ENCODE measurements at regions not wholly inside any gene's neighbourhood (a gene's known extent, or its start where the extent isn't known, plus 50 kb on each side); places are given as distances from the start of the nearest gene placed in this dataset.

DNA sequence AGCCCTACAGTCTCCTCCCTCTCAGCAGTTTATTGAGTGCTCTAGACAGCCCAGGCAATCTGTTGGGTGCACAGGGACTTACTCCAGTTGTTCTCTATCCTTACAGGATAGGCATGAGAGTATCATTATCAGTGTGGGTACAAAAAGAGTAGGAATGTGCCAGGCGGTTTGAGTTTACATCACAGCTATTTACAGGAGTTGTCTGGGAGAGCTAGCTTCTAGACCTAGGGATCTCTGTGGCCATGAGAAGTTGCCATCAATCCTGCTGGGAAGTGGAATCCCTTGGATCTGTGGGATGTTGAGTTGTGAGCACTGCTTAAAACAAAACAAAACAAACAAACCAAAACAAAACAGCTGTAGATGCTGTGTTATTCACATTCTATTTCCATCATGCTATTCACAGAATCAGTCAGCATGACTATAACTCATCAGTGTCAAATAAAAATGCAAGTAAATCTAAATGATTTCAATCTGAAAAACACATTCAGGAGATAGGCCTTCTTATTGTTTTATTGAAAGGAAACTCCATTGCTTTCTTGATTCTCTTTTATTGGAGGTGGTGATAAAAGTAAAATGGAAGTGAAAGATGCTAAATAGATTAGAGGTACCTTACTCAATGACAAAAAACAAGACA is 552.4 kb upstream of the ZNF608 start (continued):
- TF ChIP-seq, protein P1, sequence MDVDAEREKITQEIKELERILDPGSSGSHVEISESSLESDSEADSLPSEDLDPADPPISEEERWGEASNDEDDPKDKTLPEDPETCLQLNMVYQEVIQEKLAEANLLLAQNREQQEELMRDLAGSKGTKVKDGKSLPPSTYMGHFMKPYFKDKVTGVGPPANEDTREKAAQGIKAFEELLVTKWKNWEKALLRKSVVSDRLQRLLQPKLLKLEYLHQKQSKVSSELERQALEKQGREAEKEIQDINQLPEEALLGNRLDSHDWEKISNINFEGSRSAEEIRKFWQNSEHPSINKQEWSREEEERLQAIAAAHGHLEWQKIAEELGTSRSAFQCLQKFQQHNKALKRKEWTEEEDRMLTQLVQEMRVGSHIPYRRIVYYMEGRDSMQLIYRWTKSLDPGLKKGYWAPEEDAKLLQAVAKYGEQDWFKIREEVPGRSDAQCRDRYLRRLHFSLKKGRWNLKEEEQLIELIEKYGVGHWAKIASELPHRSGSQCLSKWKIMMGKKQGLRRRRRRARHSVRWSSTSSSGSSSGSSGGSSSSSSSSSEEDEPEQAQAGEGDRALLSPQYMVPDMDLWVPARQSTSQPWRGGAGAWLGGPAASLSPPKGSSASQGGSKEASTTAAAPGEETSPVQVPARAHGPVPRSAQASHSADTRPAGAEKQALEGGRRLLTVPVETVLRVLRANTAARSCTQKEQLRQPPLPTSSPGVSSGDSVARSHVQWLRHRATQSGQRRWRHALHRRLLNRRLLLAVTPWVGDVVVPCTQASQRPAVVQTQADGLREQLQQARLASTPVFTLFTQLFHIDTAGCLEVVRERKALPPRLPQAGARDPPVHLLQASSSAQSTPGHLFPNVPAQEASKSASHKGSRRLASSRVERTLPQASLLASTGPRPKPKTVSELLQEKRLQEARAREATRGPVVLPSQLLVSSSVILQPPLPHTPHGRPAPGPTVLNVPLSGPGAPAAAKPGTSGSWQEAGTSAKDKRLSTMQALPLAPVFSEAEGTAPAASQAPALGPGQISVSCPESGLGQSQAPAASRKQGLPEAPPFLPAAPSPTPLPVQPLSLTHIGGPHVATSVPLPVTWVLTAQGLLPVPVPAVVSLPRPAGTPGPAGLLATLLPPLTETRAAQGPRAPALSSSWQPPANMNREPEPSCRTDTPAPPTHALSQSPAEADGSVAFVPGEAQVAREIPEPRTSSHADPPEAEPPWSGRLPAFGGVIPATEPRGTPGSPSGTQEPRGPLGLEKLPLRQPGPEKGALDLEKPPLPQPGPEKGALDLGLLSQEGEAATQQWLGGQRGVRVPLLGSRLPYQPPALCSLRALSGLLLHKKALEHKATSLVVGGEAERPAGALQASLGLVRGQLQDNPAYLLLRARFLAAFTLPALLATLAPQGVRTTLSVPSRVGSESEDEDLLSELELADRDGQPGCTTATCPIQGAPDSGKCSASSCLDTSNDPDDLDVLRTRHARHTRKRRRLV (CRISPR knock-in tag; IDR thresholded peaks at IDR 0.05) = no peak

DNA sequence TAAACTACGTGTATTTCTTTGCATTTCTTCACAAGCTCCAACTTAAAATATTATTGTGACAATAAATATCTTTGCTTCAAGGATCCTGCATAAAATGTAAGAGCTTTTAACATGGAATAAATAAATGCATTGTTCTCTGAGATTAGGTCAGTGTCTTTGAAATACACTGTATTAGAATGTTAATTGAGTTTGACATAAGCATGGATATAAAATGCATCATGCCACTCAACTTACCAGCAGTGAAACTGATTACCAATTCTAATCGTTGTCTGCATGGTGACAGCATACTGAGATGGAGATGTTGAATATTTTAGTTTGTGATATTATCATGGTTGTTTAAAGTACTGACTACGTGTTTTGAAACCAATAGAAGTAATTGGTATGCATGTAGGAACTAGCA is 555.3 kb upstream of the ZNF608 start:
- Histone ChIP-seq H3K4me3 (replicated peaks in 1 of 3; ENCODE audit: insufficient read depth in 1 of 3, low read depth in 2 of 3, low read length in 3 of 3) (no peak overlapping the region), H3K9me3 (ENCODE audit: low read length) (peaks cover 4% of the 10 kb centered on the region; the same call in 1 of the 2 replicates), H4K20me1 (ENCODE audit: insufficient read depth, low read length) (no peaks in the 10 kb centered on the region), H3K27ac (ENCODE audit: extremely low read length, insufficient read depth, low read length) (no peak overlapping the region), H3K36me3 (replicated peaks in 1 of 2; ENCODE audit: control insufficient read depth in 1 of 2, insufficient read depth in 2 of 2, low read length in 2 of 2) (no peaks in the 10 kb centered on the region), H3K79me2 (ENCODE audit: insufficient read depth, low read length) (no peaks in the 10 kb centered on the region), H3K4me1 (ENCODE audit: insufficient read depth, low read length) (no peaks in the 10 kb centered on the region), H3K27me3 (ENCODE audit: control insufficient read depth in 1 of 2, insufficient read depth in 2 of 2, low read length in 2 of 2) (no peaks in the 10 kb centered on the region), H3K9ac (ENCODE audit: insufficient read depth, low read depth, low read length) (no peak overlapping the region), H2AFZ (ENCODE audit: low read length) (no peak overlapping the region), H3K4me2 (ENCODE audit: low read depth, low read length) (no peak overlapping the region)
- ChIA-PET CTCF (ENCODE audit: low intra/inter-chr PET ratio, low total read pairs) (no interaction called here), POLR2A (no interaction called here)
- 13% methylated on average over 3 of the region's 3 CpGs for WGBS (ENCODE audit: low lambda C conversion rate)
- no peak for FAIRE-seq
- no TSS peak for BruUV-seq (replicated peaks)
- no peak for ATAC-seq
- in situ Hi-C loops (cut with HindIII; ENCODE audit: extremely low pct_ligation_motif_present, low pct_unique_long_range_greater_than_20kb) = no loop called here
- no peak for DNase-seq (ENCODE audit: low spot score)
- intact Hi-C loops (cut with micrococcal nuclease; ENCODE audit: unreplicated experiment) = no loop called here
- TF ChIP-seq ZNF543 (CRISPR knock-in tag; IDR thresholded peaks at IDR 0.05) (no peak), GTF3A (CRISPR knock-in tag; conservative IDR thresholded peaks at IDR 0.05) (no peak), SRSF9 (IDR thresholded peaks at IDR 0.05; ENCODE audit: borderline replicate concordance, insufficient read depth, low read depth, low read length, poor library complexity, severe bottlenecking) (no peak), CHD2 (IDR thresholded peaks at IDR 0.05; ENCODE audit: low read depth, low read length) (no peak), PRPF4 (IDR thresholded peaks at IDR 0.05; ENCODE audit: low read depth, low read length, poor library complexity, severe bottlenecking) (no peak), MAZ (IDR thresholded peaks at IDR 0.05; ENCODE audit: borderline replicate concordance, low read depth, low read length) (no peak), MAZ (CRISPR knock-in tag; IDR thresholded peaks at IDR 0.05; ENCODE audit: low read depth) (no peak), U2AF1 (optimal IDR thresholded peaks at IDR 0.05; ENCODE audit: low read depth, low read length) (no peak), PTBP1 (IDR thresholded peaks at IDR 0.05; ENCODE audit: low read depth, low read length, poor library complexity, severe bottlenecking) (no peak), EEA1 (CRISPR knock-in tag; IDR thresholded peaks at IDR 0.05; ENCODE audit: borderline replicate concordance) (no peak), SPEN (CRISPR knock-in tag; IDR thresholded peaks at IDR 0.05; ENCODE audit: low read depth) (no peak), ZNF550 (CRISPR knock-in tag; IDR thresholded peaks at IDR 0.05; ENCODE audit: borderline replicate concordance) (no peak)
- TF ChIP-seq, protein P2, sequence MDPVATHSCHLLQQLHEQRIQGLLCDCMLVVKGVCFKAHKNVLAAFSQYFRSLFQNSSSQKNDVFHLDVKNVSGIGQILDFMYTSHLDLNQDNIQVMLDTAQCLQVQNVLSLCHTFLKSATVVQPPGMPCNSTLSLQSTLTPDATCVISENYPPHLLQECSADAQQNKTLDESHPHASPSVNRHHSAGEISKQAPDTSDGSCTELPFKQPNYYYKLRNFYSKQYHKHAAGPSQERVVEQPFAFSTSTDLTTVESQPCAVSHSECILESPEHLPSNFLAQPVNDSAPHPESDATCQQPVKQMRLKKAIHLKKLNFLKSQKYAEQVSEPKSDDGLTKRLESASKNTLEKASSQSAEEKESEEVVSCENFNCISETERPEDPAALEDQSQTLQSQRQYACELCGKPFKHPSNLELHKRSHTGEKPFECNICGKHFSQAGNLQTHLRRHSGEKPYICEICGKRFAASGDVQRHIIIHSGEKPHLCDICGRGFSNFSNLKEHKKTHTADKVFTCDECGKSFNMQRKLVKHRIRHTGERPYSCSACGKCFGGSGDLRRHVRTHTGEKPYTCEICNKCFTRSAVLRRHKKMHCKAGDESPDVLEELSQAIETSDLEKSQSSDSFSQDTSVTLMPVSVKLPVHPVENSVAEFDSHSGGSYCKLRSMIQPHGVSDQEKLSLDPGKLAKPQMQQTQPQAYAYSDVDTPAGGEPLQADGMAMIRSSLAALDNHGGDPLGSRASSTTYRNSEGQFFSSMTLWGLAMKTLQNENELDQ (CRISPR knock-in tag; IDR thresholded peaks at IDR 0.05; ENCODE audit: borderline replicate concordance) = no peak
- TF ChIP-seq, protein P3, sequence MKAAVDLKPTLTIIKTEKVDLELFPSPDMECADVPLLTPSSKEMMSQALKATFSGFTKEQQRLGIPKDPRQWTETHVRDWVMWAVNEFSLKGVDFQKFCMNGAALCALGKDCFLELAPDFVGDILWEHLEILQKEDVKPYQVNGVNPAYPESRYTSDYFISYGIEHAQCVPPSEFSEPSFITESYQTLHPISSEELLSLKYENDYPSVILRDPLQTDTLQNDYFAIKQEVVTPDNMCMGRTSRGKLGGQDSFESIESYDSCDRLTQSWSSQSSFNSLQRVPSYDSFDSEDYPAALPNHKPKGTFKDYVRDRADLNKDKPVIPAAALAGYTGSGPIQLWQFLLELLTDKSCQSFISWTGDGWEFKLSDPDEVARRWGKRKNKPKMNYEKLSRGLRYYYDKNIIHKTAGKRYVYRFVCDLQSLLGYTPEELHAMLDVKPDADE (CRISPR knock-in tag; IDR thresholded peaks at IDR 0.05) = no peak

Measured in HepG2 (cell line).